ENCODE measurements at regions not wholly inside any gene's neighbourhood (a gene's known extent, or its start where the extent isn't known, plus 50 kb on each side); places are given as distances from the start of the nearest gene placed in this dataset.

DNA sequence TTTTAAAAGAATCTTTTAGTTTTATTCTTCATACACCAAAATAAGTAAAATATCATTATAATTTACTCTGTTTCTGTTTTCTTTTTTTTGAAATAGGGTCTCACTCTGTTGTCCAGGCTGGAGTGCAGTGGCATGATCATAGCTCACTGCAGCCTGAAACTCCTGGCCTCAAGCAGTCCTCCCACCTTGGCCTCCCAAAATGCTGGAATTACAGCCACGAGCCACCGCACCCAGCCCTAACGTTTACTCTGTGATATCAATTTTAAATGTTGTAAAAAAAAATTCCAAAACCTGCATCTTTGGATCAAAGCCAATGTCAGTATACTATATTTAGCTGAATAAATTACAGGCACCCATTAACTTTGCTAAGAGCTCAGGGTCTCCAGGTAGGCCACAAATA, 437.1 kb upstream of the USP15 start:
- H3K27ac ChIP-seq = no peak overlapping the region
- no peak for TF ChIP-seq ZFX (IDR thresholded peaks at IDR 0.05; ENCODE audit: borderline replicate concordance)
- TF ChIP-seq, protein P1, sequence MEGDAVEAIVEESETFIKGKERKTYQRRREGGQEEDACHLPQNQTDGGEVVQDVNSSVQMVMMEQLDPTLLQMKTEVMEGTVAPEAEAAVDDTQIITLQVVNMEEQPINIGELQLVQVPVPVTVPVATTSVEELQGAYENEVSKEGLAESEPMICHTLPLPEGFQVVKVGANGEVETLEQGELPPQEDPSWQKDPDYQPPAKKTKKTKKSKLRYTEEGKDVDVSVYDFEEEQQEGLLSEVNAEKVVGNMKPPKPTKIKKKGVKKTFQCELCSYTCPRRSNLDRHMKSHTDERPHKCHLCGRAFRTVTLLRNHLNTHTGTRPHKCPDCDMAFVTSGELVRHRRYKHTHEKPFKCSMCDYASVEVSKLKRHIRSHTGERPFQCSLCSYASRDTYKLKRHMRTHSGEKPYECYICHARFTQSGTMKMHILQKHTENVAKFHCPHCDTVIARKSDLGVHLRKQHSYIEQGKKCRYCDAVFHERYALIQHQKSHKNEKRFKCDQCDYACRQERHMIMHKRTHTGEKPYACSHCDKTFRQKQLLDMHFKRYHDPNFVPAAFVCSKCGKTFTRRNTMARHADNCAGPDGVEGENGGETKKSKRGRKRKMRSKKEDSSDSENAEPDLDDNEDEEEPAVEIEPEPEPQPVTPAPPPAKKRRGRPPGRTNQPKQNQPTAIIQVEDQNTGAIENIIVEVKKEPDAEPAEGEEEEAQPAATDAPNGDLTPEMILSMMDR (IDR thresholded peaks at IDR 0.05) = no peak

DNA sequence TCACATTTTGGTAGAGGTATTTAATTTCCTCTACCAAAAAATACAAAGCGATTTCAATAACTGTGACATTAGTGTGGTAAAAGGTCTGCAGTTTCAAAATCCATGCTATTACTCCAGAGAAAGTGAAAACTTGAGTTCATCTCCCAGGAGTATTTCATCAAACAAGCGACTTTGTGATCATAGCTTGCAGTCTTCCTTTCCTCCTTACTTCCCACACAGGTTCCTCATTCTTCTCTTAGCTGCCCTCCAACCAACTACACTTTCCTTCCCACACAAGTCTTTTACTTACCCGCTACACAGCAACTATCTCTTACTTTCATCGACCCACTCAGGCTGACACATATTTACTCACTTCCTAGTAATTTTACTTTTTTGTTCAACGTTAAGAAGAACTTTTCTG, 413.4 kb upstream of the USP15 start:
- no peak overlapping the region for H3K27ac ChIP-seq
- no peak for TF ChIP-seq ZFX (IDR thresholded peaks at IDR 0.05; ENCODE audit: borderline replicate concordance)
- TF ChIP-seq, protein P1 (IDR thresholded peaks at IDR 0.05) = no peak

DNA sequence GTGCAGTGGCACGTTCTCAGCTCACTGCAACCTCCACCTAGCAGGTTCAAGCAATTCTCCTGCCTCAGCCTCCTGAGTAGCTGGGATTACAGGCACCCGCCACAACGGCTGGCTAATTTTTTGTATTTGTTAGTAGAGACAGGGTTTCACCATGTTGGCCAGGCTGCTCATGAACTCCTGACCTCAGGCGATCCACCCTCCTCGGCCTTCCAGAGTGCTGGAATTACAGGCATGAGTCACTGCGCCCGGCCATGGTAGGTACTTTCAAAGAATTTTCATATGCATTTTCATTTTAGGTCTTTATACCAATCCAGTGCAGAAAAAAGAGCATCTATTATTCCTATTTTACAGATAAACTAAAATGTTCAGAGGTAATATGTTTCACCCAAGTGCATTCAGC, 411.3 kb upstream of the USP15 start:
- TF ChIP-seq, protein P1 (IDR thresholded peaks at IDR 0.05) = no peak
- no peak for TF ChIP-seq ZFX (IDR thresholded peaks at IDR 0.05; ENCODE audit: borderline replicate concordance)

DNA sequence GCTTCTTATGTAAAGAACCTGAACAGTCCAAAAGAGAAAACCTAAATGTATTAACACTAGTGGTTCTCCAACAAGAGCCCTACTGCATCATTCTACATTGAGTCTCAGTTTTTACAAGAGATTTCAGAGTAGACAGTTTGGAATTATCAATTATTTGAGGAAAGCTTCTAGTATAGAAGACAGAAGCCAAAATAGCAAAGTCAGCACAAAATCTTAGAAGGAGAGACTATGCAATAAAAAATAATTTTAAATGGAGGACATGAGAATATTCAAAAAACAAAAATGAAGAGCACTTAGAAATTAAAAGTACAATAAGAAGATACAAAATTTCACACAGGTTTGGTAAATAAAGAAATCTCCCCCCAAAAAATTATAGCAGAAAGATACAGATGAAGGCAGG, 406.3 kb upstream of the USP15 start:
- no peak overlapping the region for H3K27ac ChIP-seq
- TF ChIP-seq ZFX (IDR thresholded peaks at IDR 0.05; ENCODE audit: borderline replicate concordance) = no peak
- TF ChIP-seq, protein P1 (IDR thresholded peaks at IDR 0.05) = no peak

More for the DNA sequence above, 411.3 kb upstream of the USP15 start:
- H3K27ac ChIP-seq = no peak overlapping the region

DNA sequence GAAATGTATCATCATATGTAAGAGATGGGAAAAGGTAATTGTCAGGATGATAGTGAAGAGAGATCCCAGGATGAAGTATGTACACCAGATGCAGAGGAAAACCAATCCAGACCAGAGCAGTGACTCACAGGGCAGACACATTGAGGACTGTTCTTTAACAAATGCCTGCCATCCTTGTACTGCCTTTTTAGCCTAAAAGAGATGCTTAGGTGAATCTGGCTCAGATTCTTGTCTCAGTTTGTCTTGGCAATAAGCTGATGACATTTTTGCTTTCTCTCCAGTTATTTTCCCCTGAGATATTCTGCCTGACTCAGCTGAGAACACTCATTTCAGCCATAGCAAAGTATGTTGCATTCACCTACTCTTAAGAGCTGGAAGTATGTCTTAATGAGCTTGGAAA, 405.3 kb upstream of the USP15 start:
- H3K27ac ChIP-seq = no peak overlapping the region
- TF ChIP-seq, protein P1 (IDR thresholded peaks at IDR 0.05) = no peak
- TF ChIP-seq ZFX (IDR thresholded peaks at IDR 0.05; ENCODE audit: borderline replicate concordance) = no peak

GRCh38 chr12:61857968-61858367, 402.2 kb upstream of the USP15 start:
- H3K27ac ChIP-seq = no peak overlapping the region
- TF ChIP-seq ZFX (IDR thresholded peaks at IDR 0.05; ENCODE audit: borderline replicate concordance) = no peak
- TF ChIP-seq, protein P1 (IDR thresholded peaks at IDR 0.05) = no peak

DNA sequence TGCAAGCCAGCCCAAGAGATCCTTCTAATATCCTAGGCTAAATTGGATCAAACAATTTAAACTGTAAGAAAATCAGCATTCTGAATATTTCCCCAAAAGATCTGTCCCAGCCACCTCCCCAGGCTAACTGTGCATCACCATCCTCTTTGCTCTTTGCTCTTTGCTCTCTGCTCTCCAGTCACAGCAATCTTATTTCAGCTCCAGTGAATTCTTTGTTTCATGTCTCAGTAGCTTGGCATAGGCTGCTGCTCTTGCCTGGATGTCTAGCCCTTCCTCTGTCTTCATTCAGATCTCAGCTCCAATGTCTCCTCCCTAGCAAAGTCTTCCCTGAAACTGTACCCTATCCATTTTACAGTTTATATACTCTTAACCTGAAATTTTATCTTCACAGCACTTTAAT, 399.8 kb upstream of the USP15 start:
- TF ChIP-seq, protein P1 (IDR thresholded peaks at IDR 0.05) = no peak
- no peak for TF ChIP-seq ZFX (IDR thresholded peaks at IDR 0.05; ENCODE audit: borderline replicate concordance)
- H3K27ac ChIP-seq = no peak overlapping the region

Measured in 22Rv1 (cell line).